ENCODE measurements at regions not wholly inside any gene's neighbourhood (a gene's known extent, or its start where the extent isn't known, plus 50 kb on each side); places are given as distances from the start of the nearest gene placed in this dataset.
"Not testable (repeated sequence)": the region's sequence is repeated elsewhere in the genome, so short reads cannot be mapped to it uniquely, and the experiment has no call there.

- BruUV-seq (replicated peaks), result no TSS peak
- ChIA-PET POLR2A (ENCODE audit: unreplicated experiment) (no interaction called here), CTCF (no interaction called here)
- intact Hi-C loops (cut with micrococcal nuclease; ENCODE audit: unreplicated experiment), result no loop called here
- Histone ChIP-seq H3K4me1 (replicated peaks; ENCODE audit: insufficient read depth) (no peaks in the 10 kb centered on the region), H3K27me3 (ENCODE audit: insufficient read depth, low read depth) (no peaks in the 10 kb centered on the region), H2AFZ (no peak overlapping the region), H3K4me2 (no peak overlapping the region), H3K4me3 (no peak overlapping the region), H3K27ac (no peak overlapping the region), H3K9me3 (ENCODE audit: insufficient read depth, low read depth) (no peaks in the 10 kb centered on the region), H4K20me1 (ENCODE audit: insufficient read depth) (no peaks in the 10 kb centered on the region), H3K9me2 (ENCODE audit: insufficient read depth) (no peaks in the 10 kb centered on the region), H3K36me3 (ENCODE audit: low read depth) (no peaks in the 10 kb centered on the region), H3K79me2 (ENCODE audit: low read depth) (no peaks in the 10 kb centered on the region), H3F3A (ENCODE audit: insufficient read depth, low read depth) (no peaks in the 10 kb centered on the region)
- no peak for DNase-seq
- TF ChIP-seq EZH2 (IDR thresholded peaks at IDR 0.05; ENCODE audit: low read depth) (no peak), CTCF (conservative IDR thresholded peaks at IDR 0.05) (no peak)
Measured at GRCh38 chr3:6060251-6060650, 800.7 kb upstream of the GRM7 start.

GRCh38 chr3:6062261-6063187 is 798.4 kb upstream of the GRM7 start:
- POLR2A ChIA-PET (ENCODE audit: unreplicated experiment), result no interaction called here
- H3K79me2 ChIP-seq (ENCODE audit: low read depth), result no peaks in the 10 kb centered on the region
- H3K27me3 ChIP-seq (ENCODE audit: insufficient read depth, low read depth), result no peaks in the 10 kb centered on the region
- H4K20me1 ChIP-seq (ENCODE audit: insufficient read depth), result no peaks in the 10 kb centered on the region
- no peak overlapping the region for H3K4me3 ChIP-seq
- no peak overlapping the region for H2AFZ ChIP-seq
- TF ChIP-seq CTCF (conservative IDR thresholded peaks at IDR 0.05), result no peak
- no peak for TF ChIP-seq EZH2 (IDR thresholded peaks at IDR 0.05; ENCODE audit: low read depth)
- no TSS peak for BruUV-seq (replicated peaks)
- no peaks in the 10 kb centered on the region for H3K4me1 ChIP-seq (replicated peaks; ENCODE audit: insufficient read depth)
- H3K4me2 ChIP-seq, result no peak overlapping the region
- no peaks in the 10 kb centered on the region for H3K9me3 ChIP-seq (ENCODE audit: insufficient read depth, low read depth)
- H3F3A ChIP-seq (ENCODE audit: insufficient read depth, low read depth), result no peaks in the 10 kb centered on the region
- intact Hi-C loops (cut with micrococcal nuclease; ENCODE audit: unreplicated experiment), result no loop called here
- no peak for DNase-seq
- CTCF ChIA-PET, result no interaction called here
- H3K27ac ChIP-seq, result no peak overlapping the region
- no peaks in the 10 kb centered on the region for H3K9me2 ChIP-seq (ENCODE audit: insufficient read depth)
- no peaks in the 10 kb centered on the region for H3K36me3 ChIP-seq (ENCODE audit: low read depth)

- H4K20me1 ChIP-seq (ENCODE audit: insufficient read depth), result no peaks in the 10 kb centered on the region
- no peak overlapping the region for H3K4me3 ChIP-seq
- H3K27ac ChIP-seq, result no peak overlapping the region
- intact Hi-C loops (cut with micrococcal nuclease; ENCODE audit: unreplicated experiment), result no loop called here
- DNase-seq, result no peak
- CTCF ChIA-PET, result no interaction called here
- no peaks in the 10 kb centered on the region for H3K79me2 ChIP-seq (ENCODE audit: low read depth)
- H3F3A ChIP-seq (ENCODE audit: insufficient read depth, low read depth), result no peaks in the 10 kb centered on the region
- no peaks in the 10 kb centered on the region for H3K36me3 ChIP-seq (ENCODE audit: low read depth)
- TF ChIP-seq EZH2 (IDR thresholded peaks at IDR 0.05; ENCODE audit: low read depth), result no peak
- no peak for TF ChIP-seq CTCF (conservative IDR thresholded peaks at IDR 0.05)
- H3K4me2 ChIP-seq, result no peak overlapping the region
- POLR2A ChIA-PET (ENCODE audit: unreplicated experiment), result no interaction called here
- no peaks in the 10 kb centered on the region for H3K9me2 ChIP-seq (ENCODE audit: insufficient read depth)
- no peaks in the 10 kb centered on the region for H3K27me3 ChIP-seq (ENCODE audit: insufficient read depth, low read depth)
- H3K9me3 ChIP-seq (ENCODE audit: insufficient read depth, low read depth), result no peaks in the 10 kb centered on the region
- no peak overlapping the region for H2AFZ ChIP-seq
- H3K4me1 ChIP-seq (replicated peaks; ENCODE audit: insufficient read depth), result no peaks in the 10 kb centered on the region
- BruUV-seq (replicated peaks), result no TSS peak
Measured at GRCh38 chr3:6066397-6066796, 794.5 kb upstream of the GRM7 start.

GRCh38 chr3:6066868-6067578 is 793.9 kb upstream of the GRM7 start:
- BruUV-seq (replicated peaks); H3F3A ChIP-seq (ENCODE audit: insufficient read depth, low read depth); H2AFZ ChIP-seq; H3K36me3 ChIP-seq (ENCODE audit: low read depth); H3K9me2 ChIP-seq (ENCODE audit: insufficient read depth); H3K4me1 ChIP-seq (replicated peaks; ENCODE audit: insufficient read depth); DNase-seq; CTCF ChIA-PET; intact Hi-C loops (cut with micrococcal nuclease; ENCODE audit: unreplicated experiment); POLR2A ChIA-PET (ENCODE audit: unreplicated experiment); H3K4me2 ChIP-seq; H3K27ac ChIP-seq; H3K4me3 ChIP-seq; H3K79me2 ChIP-seq (ENCODE audit: low read depth); H4K20me1 ChIP-seq (ENCODE audit: insufficient read depth); H3K9me3 ChIP-seq (ENCODE audit: insufficient read depth, low read depth); H3K27me3 ChIP-seq (ENCODE audit: insufficient read depth, low read depth): not testable (repeated sequence)
